ENCODE measurements at regions not wholly inside any gene's neighbourhood (a gene's known extent, or its start where the extent isn't known, plus 50 kb on each side); places are given as distances from the start of the nearest gene placed in this dataset.

GRCh38 chr11:45597097-45597496 is 68.3 kb downstream of the CHST1 start:
- DNase-seq (ENCODE audit: low read depth): no peak

- DNase-seq (ENCODE audit: low read depth): no peak
Observed at GRCh38 chr11:45596571-45596970, 68.9 kb downstream of the CHST1 start.

GRCh38 chr11:45593992-45594391 is 71.4 kb downstream of the CHST1 start:
- DNase-seq (ENCODE audit: low read depth): peak; percentile 7

GRCh38 chr11:45592636-45593035 is 72.8 kb downstream of the CHST1 start:
- DNase-seq (ENCODE audit: low read depth): no peak

- no peak for DNase-seq (ENCODE audit: low read depth)
Observed at GRCh38 chr11:45590743-45591142, 74.7 kb downstream of the CHST1 start.

- no peak for DNase-seq (ENCODE audit: low read depth)
Observed at GRCh38 chr11:45585205-45585604, 80.2 kb downstream of the CHST1 start.

GRCh38 chr11:45583981-45584566 is 81.3 kb downstream of the CHST1 start:
- no peak for DNase-seq (ENCODE audit: low read depth)

- peak; percentile 29 for DNase-seq (ENCODE audit: low read depth)
Observed at GRCh38 chr11:45580399-45580798, 85.0 kb downstream of the CHST1 start.

GRCh38 chr11:45578316-45578715 is 87.1 kb downstream of the CHST1 start:
- DNase-seq (ENCODE audit: low read depth): no peak

GRCh38 chr11:45577752-45578151 is 87.7 kb downstream of the CHST1 start:
- DNase-seq (ENCODE audit: low read depth): no peak

- no peak for DNase-seq (ENCODE audit: low read depth)
Observed at GRCh38 chr11:45576461-45577215, 88.8 kb downstream of the CHST1 start.

GRCh38 chr11:45573728-45574127 is 91.7 kb downstream of the CHST1 start:
- no peak for DNase-seq (ENCODE audit: low read depth)

GRCh38 chr11:45572354-45573123 is 92.9 kb downstream of the CHST1 start:
- DNase-seq (ENCODE audit: low read depth): no peak

- no peak for DNase-seq (ENCODE audit: low read depth)
Observed at GRCh38 chr11:45569776-45570175, 95.6 kb downstream of the CHST1 start.

- no peak for DNase-seq (ENCODE audit: low read depth)
Observed at GRCh38 chr11:45568049-45568448, 97.4 kb downstream of the CHST1 start.

- no peak for DNase-seq (ENCODE audit: low read depth)
Observed at GRCh38 chr11:45565446-45565988, 99.9 kb downstream of the CHST1 start.

- no peak for DNase-seq (ENCODE audit: low read depth)
Observed at GRCh38 chr11:45563810-45564209, 101.6 kb downstream of the CHST1 start.

GRCh38 chr11:45563171-45563570 is 102.3 kb downstream of the CHST1 start:
- no peak for DNase-seq (ENCODE audit: low read depth)

GRCh38 chr11:45560913-45561281 is 104.5 kb downstream of the CHST1 start:
- no peak for DNase-seq (ENCODE audit: low read depth)

- DNase-seq (ENCODE audit: low read depth): no peak
Observed at GRCh38 chr11:45560155-45560912, 105.1 kb downstream of the CHST1 start.

GRCh38 chr11:45556851-45557707 is 108.3 kb downstream of the CHST1 start:
- DNase-seq (ENCODE audit: low read depth): peak; percentile 38
